ENCODE measurements at regions not wholly inside any gene's neighbourhood (a gene's known extent, or its start where the extent isn't known, plus 50 kb on each side); places are given as distances from the start of the nearest gene placed in this dataset.

DNA sequence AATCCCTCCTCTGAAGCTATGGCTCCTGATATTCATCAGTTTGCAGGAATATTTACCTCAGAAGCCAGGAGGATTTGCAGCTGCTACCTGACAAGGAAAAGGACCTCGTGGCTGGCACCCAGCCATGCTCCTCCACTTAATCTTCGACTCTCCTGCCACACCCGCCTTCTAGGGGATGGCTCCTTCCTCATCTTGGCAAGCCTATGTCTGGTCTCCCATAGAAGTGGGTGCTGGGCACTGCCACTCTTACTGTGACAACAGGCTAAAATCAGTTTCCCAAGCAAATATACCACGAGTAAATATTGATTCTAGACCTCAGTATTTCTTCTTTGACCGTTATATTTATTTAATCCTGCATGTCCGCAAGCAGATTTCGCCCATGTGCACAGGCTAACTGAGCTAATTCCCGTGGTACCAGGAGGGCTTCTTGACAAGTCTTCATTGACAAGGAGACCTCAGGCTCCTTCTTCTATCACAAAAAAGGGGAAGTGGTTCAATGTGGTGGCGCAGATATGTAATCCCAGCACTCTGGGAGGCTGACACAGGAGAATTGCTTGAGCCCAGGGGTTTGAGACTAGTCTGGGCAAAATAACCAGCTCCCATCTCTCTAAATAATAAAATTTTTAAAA lies 52.6 kb upstream of the DCTD start:
- DNase-seq: no peak

DNA sequence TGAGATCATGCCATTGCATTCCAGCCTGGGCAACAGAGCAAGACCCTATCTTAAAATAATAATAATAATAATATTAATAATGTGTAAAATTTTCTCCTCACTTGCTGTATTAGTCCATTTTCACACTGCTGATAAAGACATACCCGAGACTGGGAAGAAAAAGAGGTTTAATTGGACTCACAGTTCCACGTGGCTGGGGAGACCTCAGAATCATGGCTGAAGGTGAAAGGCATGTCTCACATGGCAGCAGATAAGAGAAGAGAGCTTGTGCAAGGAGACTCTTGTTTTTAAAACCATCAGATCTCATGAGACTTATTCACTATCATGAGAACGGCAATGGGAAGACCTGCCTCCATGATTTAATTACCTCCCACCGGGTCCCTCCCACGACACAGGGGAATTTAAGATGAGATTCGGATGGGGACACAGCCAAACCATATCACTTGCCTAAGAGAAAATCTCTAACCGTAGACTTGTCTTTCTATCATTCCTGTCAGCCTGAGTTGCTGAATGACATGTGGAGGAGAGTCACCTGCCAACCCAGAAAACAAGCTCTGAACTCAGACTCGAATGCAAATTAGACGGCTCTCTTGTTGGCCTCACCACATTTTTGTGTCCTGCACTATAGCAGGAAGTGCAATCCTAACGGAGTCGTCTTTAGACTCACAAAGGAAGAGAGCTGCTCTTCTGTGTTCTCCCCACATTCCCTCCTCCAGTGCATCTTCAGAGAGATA lies 51.9 kb upstream of the DCTD start:
- no peak for DNase-seq

DNA sequence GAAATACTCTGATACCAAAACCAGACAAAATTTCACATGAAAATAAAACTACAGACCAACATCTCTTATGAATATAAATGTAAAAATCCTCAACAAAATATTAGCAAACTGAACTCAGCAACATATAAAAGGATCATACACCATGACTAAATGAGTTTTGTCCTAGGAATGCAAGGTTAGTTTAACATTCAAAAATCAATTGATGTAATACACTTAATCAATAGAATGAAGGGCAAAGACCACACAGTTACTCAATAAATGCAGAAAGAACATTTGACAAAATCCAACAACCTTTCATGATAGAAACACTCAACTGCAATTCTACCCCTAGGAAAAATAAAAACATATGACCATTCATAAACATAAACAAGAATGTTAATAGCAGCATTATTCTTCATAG lies 50.2 kb upstream of the DCTD start:
- DNase-seq: no peak
